A172 (cell line): ENCODE measurements at regions not wholly inside any gene's neighbourhood (a gene's known extent, or its start where the extent isn't known, plus 50 kb on each side); places are given as distances from the start of the nearest gene placed in this dataset.
A peak's percentile ranks its signal among the peaks of the same experiment; 100 is the strongest.

Source experiments
- DNase-seq: peaks from one replicate; pipeline ENCODE4 v3.0.0-alpha.2; 2015; ENCODE audit warnings: low spot score

GRCh38 chr4:186360551-186360950, 94.6 kb downstream of the F11 start:
- DNase-seq, result no peak

- no peak for DNase-seq
These were observed 85.7 kb downstream of the F11 start for GRCh38 chr4:186351668-186352194.

DNA sequence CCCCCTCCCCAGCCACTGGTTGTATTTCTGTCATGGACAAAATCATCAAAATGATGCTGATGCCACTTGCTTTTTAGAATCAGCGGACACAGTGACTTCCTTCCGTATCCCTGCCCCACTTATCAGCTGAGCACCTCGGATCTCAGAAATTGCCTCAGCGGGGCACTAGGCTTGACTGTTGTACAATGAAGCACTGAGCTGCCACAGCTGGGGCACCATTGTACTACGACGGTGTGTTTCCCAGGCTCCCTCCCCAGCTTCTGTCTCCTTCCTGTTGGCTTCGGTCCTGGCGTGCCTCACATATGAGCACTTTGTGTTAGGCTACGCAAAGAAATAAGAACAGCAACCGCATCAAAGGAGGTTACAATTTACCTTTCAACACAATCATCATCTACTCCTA, 82.4 kb downstream of the F11 start:
- DNase-seq, result no peak

DNA sequence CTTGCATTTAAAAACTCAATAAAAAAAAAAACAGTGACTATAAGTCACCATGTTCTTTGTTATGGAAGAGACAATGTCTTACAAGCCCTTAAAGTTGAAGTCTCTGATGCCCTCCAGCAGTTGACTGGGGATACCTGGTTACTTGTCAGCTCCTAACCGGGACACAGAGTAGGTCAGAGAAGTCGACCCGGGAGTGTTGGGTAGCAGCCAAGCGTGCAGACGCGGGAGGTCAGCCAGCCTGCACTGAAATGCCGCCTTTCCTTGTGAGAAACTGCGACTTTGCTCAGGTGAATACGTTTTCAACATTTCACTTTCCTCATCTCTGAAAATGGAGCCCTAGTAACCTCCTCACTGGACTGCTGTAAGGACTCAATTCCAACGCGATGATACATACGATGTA, 81.8 kb downstream of the F11 start:
- DNase-seq, result no peak

- DNase-seq, result no peak
These were observed 79.2 kb downstream of the F11 start for GRCh38 chr4:186345184-186345583.

GRCh38 chr4:186342582-186342981, 76.6 kb downstream of the F11 start:
- DNase-seq, result peak; percentile 49

- no peak for DNase-seq
These were observed 75.7 kb downstream of the F11 start for GRCh38 chr4:186341655-186342054.
